ENCODE measurements at regions not wholly inside any gene's neighbourhood (a gene's known extent, or its start where the extent isn't known, plus 50 kb on each side); places are given as distances from the start of the nearest gene placed in this dataset.

- TF ChIP-seq CTCF (IDR thresholded peaks at IDR 0.05; ENCODE audit: extremely low read depth, missing control alignments) = no peak
- DNase-seq (ENCODE audit: low spot score) = no peak
These were observed 542.0 kb downstream of the NUF2 start for GRCh38 chr1:163863731-163864130.

GRCh38 chr1:163864207-163864606, 542.5 kb downstream of the NUF2 start:
- no peak for DNase-seq (ENCODE audit: low spot score)
- no peak for TF ChIP-seq CTCF (IDR thresholded peaks at IDR 0.05; ENCODE audit: extremely low read depth, missing control alignments)

- TF ChIP-seq CTCF (IDR thresholded peaks at IDR 0.05; ENCODE audit: extremely low read depth, missing control alignments) = no peak
- no peak for DNase-seq (ENCODE audit: low spot score)
These were observed 544.8 kb downstream of the NUF2 start for GRCh38 chr1:163866564-163866963.

GRCh38 chr1:163870666-163871065, 548.9 kb downstream of the NUF2 start:
- no peak for DNase-seq (ENCODE audit: low spot score)
- no peak for TF ChIP-seq CTCF (IDR thresholded peaks at IDR 0.05; ENCODE audit: extremely low read depth, missing control alignments)

- no peak for TF ChIP-seq CTCF (IDR thresholded peaks at IDR 0.05; ENCODE audit: extremely low read depth, missing control alignments)
- DNase-seq (ENCODE audit: low spot score) = no peak
These were observed 550.3 kb downstream of the NUF2 start for GRCh38 chr1:163872067-163872466.

- no peak for DNase-seq (ENCODE audit: low spot score)
- TF ChIP-seq CTCF (IDR thresholded peaks at IDR 0.05; ENCODE audit: extremely low read depth, missing control alignments) = no peak
These were observed 552.3 kb downstream of the NUF2 start for GRCh38 chr1:163874070-163874469.

GRCh38 chr1:163875200-163875926, 553.6 kb downstream of the NUF2 start:
- no peak for DNase-seq (ENCODE audit: low spot score)
- TF ChIP-seq CTCF (IDR thresholded peaks at IDR 0.05; ENCODE audit: extremely low read depth, missing control alignments) = no peak

All from GM20000 (cell line).